ENCODE measurements at regions not wholly inside any gene's neighbourhood (a gene's known extent, or its start where the extent isn't known, plus 50 kb on each side); places are given as distances from the start of the nearest gene placed in this dataset.

DNA sequence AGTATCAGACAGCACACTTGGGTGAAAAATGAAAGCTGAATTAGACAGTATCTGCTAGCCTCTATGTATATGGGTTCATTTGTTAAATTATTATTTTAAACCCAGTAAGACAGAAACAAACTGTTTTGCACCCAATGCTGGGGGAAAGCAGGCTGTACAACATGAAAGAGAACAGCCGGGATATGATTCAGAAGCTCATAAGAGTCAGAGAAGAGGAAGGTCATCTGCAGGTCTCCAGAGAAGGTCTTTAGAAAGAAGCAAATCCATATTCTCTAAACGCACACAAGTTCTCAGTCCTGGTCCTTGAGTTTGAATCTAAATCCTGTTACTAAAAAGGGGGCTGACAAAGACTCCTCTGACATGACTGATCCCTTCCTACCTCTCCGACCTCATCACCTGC, 155.1 kb downstream of the SIPA1L2 start:
- Histone ChIP-seq H3K27ac (ENCODE audit: insufficient read depth, low read depth, low read length) (no peak overlapping the region), H2AFZ (ENCODE audit: low read depth, low read length) (no peak overlapping the region), H3K27me3 (ENCODE audit: control insufficient read depth in 2 of 2, insufficient read depth in 2 of 2, low read length in 2 of 2) (no peaks in the 10 kb centered on the region), H3K9me1 (replicated peaks; ENCODE audit: control insufficient read depth, extremely low read depth, insufficient read depth, low read length) (no peaks in the 10 kb centered on the region), H3K4me2 (ENCODE audit: insufficient read depth, low read length) (no peak overlapping the region), H3K4me1 (ENCODE audit: control insufficient read depth, extremely low read depth, insufficient read depth, low read length) (peaks cover 17% of the 10 kb centered on the region), H3K36me3 (ENCODE audit: control insufficient read depth in 2 of 2, extremely low read depth in 1 of 2, insufficient read depth in 2 of 2, low read length in 2 of 2) (peaks cover 0 to 2% of the 10 kb centered on the region in 2 experiments), H3K79me2 (ENCODE audit: control insufficient read depth, insufficient read depth, low read length) (no peaks in the 10 kb centered on the region), H3K4me3 (replicated peaks in 1 of 3; ENCODE audit: insufficient read depth in 1 of 3, low read depth in 1 of 3, low read length in 3 of 3) (no peak overlapping the region), H3K9ac (replicated peaks; ENCODE audit: extremely low read depth, insufficient read depth, low read length) (no peak overlapping the region), H4K20me1 (replicated peaks; ENCODE audit: control insufficient read depth, extremely low read depth, insufficient read depth, low read length) (no peaks in the 10 kb centered on the region), H3K9me3 (replicated peaks; ENCODE audit: control insufficient read depth, insufficient read depth, low read length) (no peaks in the 10 kb centered on the region)
- DNase-seq (ENCODE audit: low read depth, low spot score) (peak; percentile 11), FAIRE-seq (no peak)
- dilution Hi-C loops (cut with MboI; ENCODE audit: extremely low pct_ligation_motif_present, low sequenced_read_pairs), result no loop called here
- BruUV-seq (replicated peaks), result no TSS peak
- ChIA-PET POLR2A (no interaction called here), CTCF (interaction anchor here (1.0 to 3.0 kb wide), 3 partner anchors 9 to 153 kb away, joined by 3 to 12 read pairs (median 5); no protein-coding TSS in a partner anchor)
- intact Hi-C loops (cut with micrococcal nuclease), result loop anchor here (5.0 kb wide), 1 partner anchor 152 kb away; no protein-coding TSS in a partner anchor
- peak; percentile 34 for TF ChIP-seq FOS (IDR thresholded peaks at IDR 0.05; ENCODE audit: borderline replicate concordance, insufficient read depth, low read length)
- TF ChIP-seq POLR2A (IDR thresholded peaks at IDR 0.05; ENCODE audit: low read depth, low read length), result no peak
- TF ChIP-seq EZH2 (IDR thresholded peaks at IDR 0.05; ENCODE audit: borderline replicate concordance, low read depth, low read length, severe bottlenecking), result no peak
- no peak for TF ChIP-seq GATA2 (IDR thresholded peaks at IDR 0.05; ENCODE audit: insufficient read depth, insufficient read length, low read depth, low read length)
- TF ChIP-seq POLR2AphosphoS5 (IDR thresholded peaks at IDR 0.05; ENCODE audit: insufficient read depth, low read depth, low read length), result no peak
- TF ChIP-seq, protein P1, sequence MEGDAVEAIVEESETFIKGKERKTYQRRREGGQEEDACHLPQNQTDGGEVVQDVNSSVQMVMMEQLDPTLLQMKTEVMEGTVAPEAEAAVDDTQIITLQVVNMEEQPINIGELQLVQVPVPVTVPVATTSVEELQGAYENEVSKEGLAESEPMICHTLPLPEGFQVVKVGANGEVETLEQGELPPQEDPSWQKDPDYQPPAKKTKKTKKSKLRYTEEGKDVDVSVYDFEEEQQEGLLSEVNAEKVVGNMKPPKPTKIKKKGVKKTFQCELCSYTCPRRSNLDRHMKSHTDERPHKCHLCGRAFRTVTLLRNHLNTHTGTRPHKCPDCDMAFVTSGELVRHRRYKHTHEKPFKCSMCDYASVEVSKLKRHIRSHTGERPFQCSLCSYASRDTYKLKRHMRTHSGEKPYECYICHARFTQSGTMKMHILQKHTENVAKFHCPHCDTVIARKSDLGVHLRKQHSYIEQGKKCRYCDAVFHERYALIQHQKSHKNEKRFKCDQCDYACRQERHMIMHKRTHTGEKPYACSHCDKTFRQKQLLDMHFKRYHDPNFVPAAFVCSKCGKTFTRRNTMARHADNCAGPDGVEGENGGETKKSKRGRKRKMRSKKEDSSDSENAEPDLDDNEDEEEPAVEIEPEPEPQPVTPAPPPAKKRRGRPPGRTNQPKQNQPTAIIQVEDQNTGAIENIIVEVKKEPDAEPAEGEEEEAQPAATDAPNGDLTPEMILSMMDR (IDR thresholded peaks at IDR 0.05; ENCODE audit: extremely low read depth in 1 of 2, insufficient read depth in 1 of 2, low read depth in 1 of 2, low read length in 2 of 2), result no peak
- no peak for TF ChIP-seq MYC (IDR thresholded peaks at IDR 0.05; ENCODE audit: low read depth, low read length)

Measured in endothelial cell of umbilical vein (primary cell).